Memory B cell (primary cell): ENCODE measurements at regions not wholly inside any gene's neighbourhood (a gene's known extent, or its start where the extent isn't known, plus 50 kb on each side); places are given as distances from the start of the nearest gene placed in this dataset.

Source experiments
- ATAC-seq: fragments of 150-1000 bp; cut with Tn5 transposase; 2 replicates; pipeline ENCODE4 v1.10.0; 2021; ENCODE audit warnings: low read depth, mild to moderate bottlenecking, moderate library complexity
- DNase-seq, 2 donors: peaks; one replicate each; pipeline ENCODE4 v3.0.0; 2022; ENCODE audit warnings: low spot score in 2 of 2
- H3K27ac Mint-ChIP-seq: one replicate; pipeline ENCODE4 v1.8.0; 2022; ENCODE audit warnings: mild to moderate bottlenecking, moderate library complexity, mixed read lengths
- H3K27me3 Mint-ChIP-seq: one replicate; pipeline ENCODE4 v1.8.0; 2022; ENCODE audit warnings: mixed read lengths
- H3K36me3 Mint-ChIP-seq: one replicate; pipeline ENCODE4 v1.8.0; 2022; ENCODE audit warnings: mild to moderate bottlenecking, mixed read lengths
- H3K4me1 Mint-ChIP-seq: one replicate; pipeline ENCODE4 v1.8.0; 2022; ENCODE audit warnings: mixed read lengths
- H3K4me3 Mint-ChIP-seq: one replicate; pipeline ENCODE4 v1.8.0; 2022; ENCODE audit warnings: mild to moderate bottlenecking, moderate library complexity, mixed read lengths
- H3K9me3 Mint-ChIP-seq: one replicate; pipeline ENCODE4 v1.8.0; 2022; ENCODE audit warnings: mixed read lengths

DNA sequence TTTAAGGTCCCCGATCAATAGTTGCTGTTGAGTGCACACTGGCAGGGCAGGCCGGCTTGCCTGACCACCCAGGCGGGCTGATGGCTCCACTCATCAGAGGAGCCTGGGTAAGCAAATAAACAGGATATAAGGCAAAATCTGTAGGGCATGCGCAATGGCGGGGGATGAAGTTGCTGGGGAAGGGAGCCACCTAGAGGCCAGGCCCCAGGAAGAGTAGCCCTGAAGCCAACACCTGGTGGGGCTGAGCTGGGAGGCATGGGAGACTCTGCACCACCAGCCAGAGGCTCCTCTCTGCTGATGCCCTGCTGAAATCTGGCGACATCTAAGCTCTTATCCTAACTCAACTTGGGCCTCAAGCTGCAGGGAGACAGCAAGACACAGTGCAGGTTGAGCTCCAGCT lies 324.3 kb downstream of the ZNF536 start:
- H3K27ac Mint-ChIP-seq, result no peak overlapping the region
- H3K4me1 Mint-ChIP-seq, result no peaks in the 10 kb centered on the region
- peaks cover 9% of the 10 kb centered on the region for H3K9me3 Mint-ChIP-seq
- peaks cover 1% of the 10 kb centered on the region for H3K27me3 Mint-ChIP-seq
- DNase-seq (no peak), ATAC-seq (no peak)
- no peak overlapping the region for H3K4me3 Mint-ChIP-seq
- peaks cover 3% of the 10 kb centered on the region for H3K36me3 Mint-ChIP-seq

DNA sequence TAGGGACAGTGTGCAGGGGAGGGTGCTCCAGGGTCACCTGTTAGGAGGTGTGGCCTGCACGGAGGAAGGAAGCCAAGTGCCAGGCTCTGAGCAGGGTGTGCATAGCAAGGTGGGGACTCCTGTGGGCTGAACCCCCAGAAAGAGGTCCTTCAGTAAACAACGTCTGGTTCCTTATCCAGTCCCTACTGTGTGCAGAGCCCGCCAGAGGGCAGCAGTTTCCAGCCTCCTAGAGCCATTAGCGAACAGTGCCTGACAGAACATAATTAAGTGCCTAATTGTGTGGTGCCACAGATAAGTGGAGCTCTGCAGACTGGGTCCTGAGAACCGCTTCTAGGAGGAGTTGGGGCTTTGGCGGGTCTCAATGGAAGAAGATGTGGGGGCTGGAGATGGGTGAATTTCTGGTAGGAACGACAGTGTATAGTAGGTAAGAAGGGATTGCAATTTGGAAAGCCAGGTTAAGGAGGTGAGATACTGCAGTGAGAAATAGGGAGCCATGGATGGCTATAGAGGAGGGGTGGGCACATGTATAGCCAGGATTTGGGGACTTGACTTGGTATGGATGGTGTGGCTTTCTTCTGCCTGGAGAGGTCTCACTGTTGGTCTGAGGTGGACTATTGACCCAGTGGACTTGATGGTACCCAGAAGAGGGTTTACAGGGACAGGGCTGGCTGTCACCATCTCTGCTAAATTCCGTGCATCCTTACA lies 323.1 kb downstream of the ZNF536 start:
- H3K4me3 Mint-ChIP-seq, result no peak overlapping the region
- peaks cover 10% of the 10 kb centered on the region for H3K9me3 Mint-ChIP-seq
- no peaks in the 10 kb centered on the region for H3K4me1 Mint-ChIP-seq
- peaks cover 3% of the 10 kb centered on the region for H3K36me3 Mint-ChIP-seq
- peaks cover 1% of the 10 kb centered on the region for H3K27me3 Mint-ChIP-seq
- no peak overlapping the region for H3K27ac Mint-ChIP-seq
- no peak for ATAC-seq
- no peak for DNase-seq

DNA sequence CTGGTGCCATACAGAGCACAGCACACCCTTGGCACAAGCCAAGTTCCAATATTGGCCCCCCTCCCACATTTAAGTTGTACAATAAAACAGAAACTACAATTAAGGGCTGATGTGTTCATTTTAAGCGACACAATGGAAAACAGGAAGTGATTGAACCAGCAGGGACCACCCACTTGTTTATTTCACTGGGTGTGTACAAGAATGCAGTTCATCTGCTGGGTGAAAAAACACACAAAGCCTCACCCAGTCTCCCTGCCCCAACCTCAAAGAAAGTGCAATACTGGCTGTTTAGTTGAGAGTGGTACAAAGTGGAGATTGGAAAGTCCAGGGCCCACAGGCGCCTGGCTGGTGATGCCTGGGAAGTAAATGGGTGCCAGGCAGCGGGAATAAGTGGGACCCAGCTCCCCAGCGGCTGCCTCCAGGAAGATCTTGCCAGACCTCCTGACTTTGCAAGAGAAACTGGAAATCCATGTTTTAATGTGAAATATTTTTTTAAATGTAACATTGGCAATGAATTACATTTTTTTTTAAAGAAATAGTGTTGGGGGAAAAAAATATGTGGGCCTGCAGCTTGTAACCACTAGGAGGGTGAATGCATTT lies 322.1 kb downstream of the ZNF536 start:
- H3K27ac Mint-ChIP-seq, result no peak overlapping the region
- H3K4me3 Mint-ChIP-seq, result no peak overlapping the region
- no peaks in the 10 kb centered on the region for H3K36me3 Mint-ChIP-seq
- peaks cover 5% of the 10 kb centered on the region for H3K9me3 Mint-ChIP-seq
- no peaks in the 10 kb centered on the region for H3K4me1 Mint-ChIP-seq
- no peak for ATAC-seq
- peaks cover 1% of the 10 kb centered on the region for H3K27me3 Mint-ChIP-seq
- DNase-seq, result no peak

DNA sequence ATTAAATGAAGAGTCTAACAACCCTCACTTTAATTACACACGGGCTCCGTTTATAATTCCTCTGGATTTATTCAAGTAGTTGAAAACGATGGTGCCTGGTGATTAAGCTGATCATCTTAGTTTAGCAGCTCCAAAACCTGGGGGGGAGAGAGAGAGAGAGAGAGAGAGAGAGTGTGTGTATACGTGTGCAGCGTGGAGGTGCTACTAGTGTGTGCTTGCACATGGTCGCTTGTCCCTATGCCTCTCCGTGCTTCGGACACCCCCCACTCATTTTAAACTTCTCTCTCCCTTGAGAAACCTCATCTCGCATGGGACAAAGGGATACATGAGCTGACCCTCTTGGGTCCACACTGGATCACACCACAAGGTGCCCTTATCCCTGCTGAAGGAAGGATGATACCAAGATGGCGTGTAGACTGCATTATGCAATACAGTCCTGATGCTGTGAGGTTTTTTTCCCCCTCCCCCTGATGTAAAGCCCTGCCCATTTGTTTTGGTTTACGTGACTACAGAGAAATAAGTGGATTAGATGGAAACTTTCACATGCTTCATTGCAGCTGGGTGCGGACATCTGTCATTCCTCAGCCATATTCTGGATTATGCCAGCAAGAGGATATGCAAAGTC lies 320.8 kb downstream of the ZNF536 start:
- DNase-seq (no peak), ATAC-seq (no peak)
- Mint-ChIP-seq H3K9me3 (peaks cover 5% of the 10 kb centered on the region), H3K27ac (no peak overlapping the region), H3K36me3 (no peaks in the 10 kb centered on the region), H3K4me3 (no peak overlapping the region), H3K27me3 (peaks cover 1% of the 10 kb centered on the region), H3K4me1 (no peaks in the 10 kb centered on the region)

DNA sequence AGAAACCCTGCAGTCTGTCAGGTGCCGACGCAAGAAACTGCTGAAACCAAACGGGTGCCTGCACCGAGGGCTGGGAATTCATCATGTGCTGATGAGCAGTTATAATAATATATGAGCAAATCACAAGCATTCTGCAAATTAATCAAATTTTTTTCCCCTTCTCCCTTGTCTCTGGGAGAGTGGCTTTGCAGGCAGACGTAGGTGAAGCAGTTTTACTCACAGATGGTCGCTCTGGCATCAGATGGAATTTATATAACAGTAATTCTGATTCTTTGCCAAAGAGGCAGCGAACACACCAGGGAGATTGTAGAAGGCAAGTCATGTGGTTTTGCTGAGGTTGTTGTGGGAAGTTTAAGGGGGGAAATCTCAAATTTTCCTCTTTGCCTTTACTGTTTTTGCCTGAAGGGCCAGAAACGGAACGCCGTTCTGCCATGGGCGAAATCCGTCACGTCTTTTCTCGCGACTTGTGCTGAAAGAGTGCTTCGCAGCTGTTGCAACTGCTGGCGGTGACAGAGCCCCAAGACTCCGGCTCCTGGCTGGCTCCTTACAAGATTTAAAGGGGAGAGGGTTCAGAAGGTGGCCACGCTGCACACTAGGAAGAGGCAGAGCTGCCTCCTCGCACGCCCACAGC lies 320.1 kb downstream of the ZNF536 start:
- Mint-ChIP-seq H3K27ac (no peak overlapping the region), H3K4me3 (no peak overlapping the region), H3K4me1 (no peaks in the 10 kb centered on the region), H3K9me3 (peaks cover 5% of the 10 kb centered on the region), H3K36me3 (no peaks in the 10 kb centered on the region), H3K27me3 (peaks cover 1% of the 10 kb centered on the region)
- DNase-seq, result no peak
- no peak for ATAC-seq

DNA sequence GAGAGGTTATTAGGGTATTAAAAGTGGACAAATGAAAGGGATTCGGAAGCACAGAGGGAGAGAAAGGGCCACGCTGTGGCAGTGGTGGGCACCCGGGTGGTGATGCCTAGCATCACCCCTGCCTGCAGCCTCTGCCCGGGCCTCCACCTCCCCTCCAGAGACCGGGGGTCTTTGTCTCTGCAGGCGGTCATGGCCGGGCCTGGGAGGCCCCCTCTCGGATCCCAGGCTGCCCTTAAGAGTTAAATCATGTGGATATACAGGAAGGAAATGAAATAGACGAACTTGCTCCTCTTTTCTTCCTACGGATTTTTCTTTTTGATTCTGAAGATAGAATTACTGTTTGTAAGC lies 319.6 kb downstream of the ZNF536 start:
- H3K4me1 Mint-ChIP-seq, result no peaks in the 10 kb centered on the region
- H3K36me3 Mint-ChIP-seq, result no peaks in the 10 kb centered on the region
- ATAC-seq (no peak), DNase-seq (no peak)
- no peak overlapping the region for H3K27ac Mint-ChIP-seq
- H3K27me3 Mint-ChIP-seq, result peaks cover 1% of the 10 kb centered on the region
- no peak overlapping the region for H3K4me3 Mint-ChIP-seq
- H3K9me3 Mint-ChIP-seq, result peaks cover 5% of the 10 kb centered on the region

DNA sequence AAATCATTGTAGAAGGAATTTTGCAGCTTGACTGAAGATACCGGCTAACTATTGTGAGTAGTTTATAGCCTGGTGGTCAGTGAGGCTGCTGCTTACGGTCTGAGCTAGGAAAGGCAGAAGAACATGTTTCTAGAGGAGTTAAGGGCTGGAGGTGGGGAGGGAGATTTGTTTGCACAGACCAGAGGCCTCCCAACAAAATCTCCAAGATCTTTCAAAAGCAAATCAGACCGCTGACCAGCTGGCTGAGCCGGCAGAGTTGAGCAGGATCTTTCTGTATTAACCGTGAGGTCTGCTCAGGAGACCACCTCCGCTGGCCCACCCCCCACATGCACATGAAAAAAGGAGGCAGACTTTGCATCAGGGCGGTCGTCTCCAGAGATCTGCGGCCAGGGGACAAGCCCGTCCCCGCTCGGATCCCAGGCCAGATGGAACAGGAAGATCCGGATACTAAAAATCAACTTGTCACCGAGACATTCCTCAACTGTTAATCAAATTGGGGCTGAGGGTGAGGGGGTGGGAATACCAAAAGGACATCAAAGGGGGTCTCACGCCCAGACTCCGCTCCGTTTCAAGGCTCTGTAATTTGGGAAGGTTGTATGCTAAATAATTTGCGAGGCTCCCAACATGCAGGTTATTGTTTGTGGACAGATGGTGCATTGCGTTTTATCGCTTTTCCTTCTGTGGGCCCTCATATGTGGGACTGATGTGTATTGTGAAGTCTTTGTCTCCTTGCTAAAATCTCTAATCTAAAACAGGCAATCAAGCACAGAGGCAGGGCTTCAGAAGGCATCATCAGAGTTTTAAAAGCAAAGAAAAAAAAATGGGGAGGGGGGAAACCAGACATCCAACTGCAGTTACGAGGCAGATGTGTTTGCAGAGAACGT lies 319.0 kb downstream of the ZNF536 start:
- Mint-ChIP-seq H3K36me3 (no peaks in the 10 kb centered on the region), H3K4me3 (no peak overlapping the region), H3K27me3 (peaks cover 1% of the 10 kb centered on the region), H3K27ac (no peak overlapping the region), H3K9me3 (peaks cover 5% of the 10 kb centered on the region), H3K4me1 (no peaks in the 10 kb centered on the region)
- ATAC-seq, result no peak
- DNase-seq, result no peak

DNA sequence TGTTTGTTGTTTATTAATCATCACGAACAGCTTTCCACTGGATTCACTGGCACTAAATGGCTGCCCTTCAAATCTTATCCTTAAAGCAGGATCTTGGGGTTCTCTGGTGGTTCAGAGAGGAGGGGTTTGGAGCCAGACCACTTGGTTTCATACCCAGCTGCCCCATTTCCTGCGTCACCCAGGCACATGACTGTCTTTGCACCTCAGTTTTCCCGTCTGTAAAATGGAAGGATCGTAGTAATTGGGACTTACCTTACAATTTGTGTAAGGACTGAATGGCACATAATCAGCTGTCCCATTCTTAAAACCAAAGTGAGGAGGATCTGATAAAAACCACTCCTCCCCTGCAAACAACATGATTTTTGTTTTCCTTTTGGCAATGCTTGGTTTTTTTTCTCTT lies 318.3 kb downstream of the ZNF536 start:
- H3K4me3 Mint-ChIP-seq, result no peak overlapping the region
- no peak overlapping the region for H3K27ac Mint-ChIP-seq
- H3K4me1 Mint-ChIP-seq, result no peaks in the 10 kb centered on the region
- H3K27me3 Mint-ChIP-seq, result peaks cover 1% of the 10 kb centered on the region
- peaks cover 6% of the 10 kb centered on the region for H3K9me3 Mint-ChIP-seq
- H3K36me3 Mint-ChIP-seq, result no peaks in the 10 kb centered on the region
- ATAC-seq (no peak), DNase-seq (no peak)

DNA sequence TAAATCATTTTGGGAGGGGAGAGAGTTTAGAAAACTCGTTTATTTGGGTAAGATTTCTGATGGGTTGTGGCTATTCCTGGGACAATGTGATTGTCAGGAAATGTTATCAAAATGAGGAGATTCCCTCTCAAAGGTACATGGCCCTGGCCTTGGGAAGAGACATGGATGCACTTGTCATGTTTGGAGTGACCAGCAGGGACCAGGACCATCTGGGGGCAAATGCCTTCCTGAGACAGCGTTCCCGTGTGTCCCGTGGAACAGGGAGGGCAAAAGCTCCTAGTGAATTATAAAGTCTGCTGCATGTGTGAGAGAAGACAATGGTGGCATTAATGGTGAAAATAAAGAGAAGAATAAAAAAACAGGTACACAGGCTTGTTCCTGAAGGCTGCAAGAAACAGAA lies 317.3 kb downstream of the ZNF536 start:
- no peak overlapping the region for H3K4me3 Mint-ChIP-seq
- DNase-seq, result no peak
- peaks cover 1% of the 10 kb centered on the region for H3K27me3 Mint-ChIP-seq

DNA sequence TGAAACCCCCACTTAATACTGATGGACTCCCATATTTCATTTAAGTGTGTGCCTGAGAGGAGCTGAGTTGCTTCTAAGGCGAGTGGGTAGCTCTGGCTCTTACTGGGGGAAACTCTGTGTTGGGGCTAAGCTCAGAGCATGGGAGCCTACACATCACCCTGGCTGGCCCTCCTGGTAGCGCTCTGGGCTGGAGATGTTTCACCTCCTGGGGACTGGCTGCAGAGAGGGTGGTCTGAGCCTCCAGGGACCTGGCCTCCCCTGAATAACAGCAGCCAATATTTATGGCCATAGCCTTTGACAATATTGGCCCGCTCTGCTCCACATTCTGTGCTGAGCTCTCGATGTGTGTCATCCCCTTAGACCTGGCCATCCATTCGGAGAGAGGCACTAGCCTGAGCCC lies 316.5 kb downstream of the ZNF536 start:
- ATAC-seq, result no peak
- no peak for DNase-seq
- Mint-ChIP-seq H3K4me3 (no peak overlapping the region), H3K4me1 (no peaks in the 10 kb centered on the region), H3K36me3 (no peaks in the 10 kb centered on the region), H3K9me3 (peaks cover 4% of the 10 kb centered on the region), H3K27me3 (no peaks in the 10 kb centered on the region), H3K27ac (no peak overlapping the region)

More for the DNA sequence above, 317.3 kb downstream of the ZNF536 start:
- peaks cover 4% of the 10 kb centered on the region for H3K9me3 Mint-ChIP-seq
- ATAC-seq, result no peak
- H3K4me1 Mint-ChIP-seq, result no peaks in the 10 kb centered on the region
- no peak overlapping the region for H3K27ac Mint-ChIP-seq
- no peaks in the 10 kb centered on the region for H3K36me3 Mint-ChIP-seq

DNA sequence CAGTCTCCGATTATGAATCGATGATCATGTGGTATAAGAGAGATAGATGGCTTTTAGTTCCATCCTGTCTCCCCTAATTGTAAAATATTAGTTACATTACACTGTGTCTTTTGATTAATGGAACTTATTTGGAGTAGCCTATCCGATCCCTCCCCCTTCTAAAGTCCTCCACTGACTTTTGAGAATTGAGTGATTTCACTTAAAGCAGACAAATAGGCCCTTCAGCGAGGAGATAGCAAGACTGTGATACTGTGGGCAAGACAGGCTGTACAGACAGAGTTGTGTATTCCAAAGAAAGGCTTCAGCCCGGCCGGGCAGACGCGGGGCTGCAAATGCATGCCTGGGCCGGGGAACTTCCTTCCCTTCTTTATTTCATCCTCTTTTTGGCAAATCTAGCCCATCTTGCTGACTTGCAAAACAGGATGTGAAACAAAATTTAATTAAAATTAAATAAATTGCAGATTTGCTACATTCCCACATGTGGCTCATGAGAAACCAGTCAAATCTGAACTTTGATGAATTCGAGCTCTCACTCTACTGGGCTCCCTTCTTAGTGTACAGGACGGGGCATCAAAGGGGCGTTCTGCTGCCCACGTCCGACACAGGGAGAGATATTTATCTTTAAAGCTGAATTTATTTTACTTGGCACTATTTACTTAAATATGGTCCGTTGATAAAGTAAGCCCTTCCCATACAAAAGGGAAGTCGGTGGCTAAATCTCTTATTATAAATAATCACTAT lies 314.8 kb downstream of the ZNF536 start:
- H3K9me3 Mint-ChIP-seq, result peaks cover 3% of the 10 kb centered on the region
- H3K27ac Mint-ChIP-seq, result no peak overlapping the region
- no peaks in the 10 kb centered on the region for H3K4me1 Mint-ChIP-seq
- ATAC-seq, result no peak
- no peak overlapping the region for H3K4me3 Mint-ChIP-seq
- no peaks in the 10 kb centered on the region for H3K27me3 Mint-ChIP-seq
- no peak for DNase-seq
- H3K36me3 Mint-ChIP-seq, result no peaks in the 10 kb centered on the region

DNA sequence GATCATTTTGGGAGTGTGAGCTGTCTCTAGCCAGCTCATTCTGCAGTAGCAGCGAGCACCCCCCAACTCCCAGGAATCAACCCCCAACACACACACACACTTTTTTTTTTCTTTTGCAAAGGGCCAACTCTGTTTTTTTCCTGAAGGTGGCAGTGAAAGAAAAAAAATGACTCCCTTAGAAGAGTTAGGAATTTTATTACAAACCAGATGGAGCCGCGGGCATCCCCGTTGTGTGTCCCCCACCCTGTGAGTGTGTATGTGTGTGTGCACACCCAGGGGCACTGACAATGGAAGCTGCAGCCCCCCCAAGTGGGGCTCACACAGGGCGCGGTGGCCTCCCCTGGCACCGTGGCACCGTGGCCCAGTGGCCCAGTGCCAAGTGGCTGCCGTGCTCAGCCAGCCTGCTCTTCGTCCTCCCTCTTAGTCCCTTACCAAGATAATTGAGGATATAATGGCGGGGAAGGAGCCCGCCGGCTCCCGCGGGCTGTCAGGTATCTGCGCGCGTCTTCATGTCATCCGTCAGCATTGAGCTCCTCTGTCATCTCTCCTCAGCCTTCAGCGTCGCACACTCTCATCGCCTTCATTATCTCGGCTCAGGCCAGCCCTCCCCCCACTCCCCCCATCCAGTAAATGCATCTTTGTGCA lies 314.1 kb downstream of the ZNF536 start:
- no peak overlapping the region for H3K27ac Mint-ChIP-seq
- no peaks in the 10 kb centered on the region for H3K36me3 Mint-ChIP-seq
- peaks cover 1% of the 10 kb centered on the region for H3K9me3 Mint-ChIP-seq
- no peak overlapping the region for H3K4me3 Mint-ChIP-seq
- H3K27me3 Mint-ChIP-seq, result no peaks in the 10 kb centered on the region
- DNase-seq, result no peak
- H3K4me1 Mint-ChIP-seq, result no peaks in the 10 kb centered on the region
- ATAC-seq, result no peak

DNA sequence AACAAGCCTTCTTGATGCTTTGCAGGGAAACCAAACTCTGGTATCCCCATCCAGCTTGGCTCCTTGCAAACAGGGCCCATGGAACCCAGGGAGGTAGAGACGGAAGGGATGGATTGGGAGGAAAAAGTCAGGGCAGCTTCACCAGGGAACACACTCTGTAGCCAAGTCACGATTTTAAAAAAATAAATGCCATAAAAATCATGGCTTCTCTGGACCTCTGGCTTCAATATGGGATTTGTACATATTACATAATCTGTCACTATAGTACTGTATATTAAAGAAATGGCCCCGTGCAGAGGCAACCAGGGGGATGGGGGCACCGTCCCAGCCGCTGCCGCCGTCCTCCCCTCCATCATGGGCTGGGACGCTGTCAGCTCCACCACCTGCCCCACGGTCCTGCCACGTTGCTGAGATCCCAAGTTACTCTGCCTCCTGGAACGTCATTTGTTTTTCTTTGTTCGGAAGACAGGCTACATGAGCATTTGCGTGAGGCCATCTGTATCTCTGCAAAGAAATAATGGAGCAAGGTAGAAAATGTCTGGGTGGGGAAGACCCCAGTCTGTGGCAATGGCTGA lies 313.3 kb downstream of the ZNF536 start:
- Mint-ChIP-seq H3K9me3 (peaks cover 1% of the 10 kb centered on the region), H3K27ac (no peak overlapping the region), H3K4me1 (no peaks in the 10 kb centered on the region), H3K4me3 (no peak overlapping the region), H3K27me3 (no peaks in the 10 kb centered on the region), H3K36me3 (no peaks in the 10 kb centered on the region)
- ATAC-seq (no peak), DNase-seq (no peak)
